Stomach (tissue), 4 donors: ENCODE measurements at regions not wholly inside any gene's neighbourhood (a gene's known extent, or its start where the extent isn't known, plus 50 kb on each side); places are given as distances from the start of the nearest gene placed in this dataset.

Source experiments
- EP300 ChIP-seq: sonication (generic); formaldehyde crosslinking; IDR thresholded peaks from one replicate; pipeline ENCODE4 v1.6.1; 2017; ENCODE audit warnings: antibody characterized with exemption
- POLR2AphosphoS5 ChIP-seq, 3 donors: sonication (generic); formaldehyde crosslinking; IDR thresholded peaks; one replicate each; pipeline ENCODE4 v1.6.1; 2016; ENCODE audit warnings: antibody characterized with exemption in 3 of 3
- TF ChIP-seq, protein P1 (sequence below), 7 experiments: fragments of 450-650 bp in 4 of 7; fragments of 200-600 bp in 3 of 7; sonication (generic) in 3 of 7; IDR thresholded peaks; one replicate each; pipeline ENCODE4 v1.5.1; 2016 to 2019; ENCODE audit warnings: antibody characterized with exemption in 7 of 7, control low read depth in 2 of 7, mild to moderate bottlenecking in 1 of 7

- TF ChIP-seq, protein P1, sequence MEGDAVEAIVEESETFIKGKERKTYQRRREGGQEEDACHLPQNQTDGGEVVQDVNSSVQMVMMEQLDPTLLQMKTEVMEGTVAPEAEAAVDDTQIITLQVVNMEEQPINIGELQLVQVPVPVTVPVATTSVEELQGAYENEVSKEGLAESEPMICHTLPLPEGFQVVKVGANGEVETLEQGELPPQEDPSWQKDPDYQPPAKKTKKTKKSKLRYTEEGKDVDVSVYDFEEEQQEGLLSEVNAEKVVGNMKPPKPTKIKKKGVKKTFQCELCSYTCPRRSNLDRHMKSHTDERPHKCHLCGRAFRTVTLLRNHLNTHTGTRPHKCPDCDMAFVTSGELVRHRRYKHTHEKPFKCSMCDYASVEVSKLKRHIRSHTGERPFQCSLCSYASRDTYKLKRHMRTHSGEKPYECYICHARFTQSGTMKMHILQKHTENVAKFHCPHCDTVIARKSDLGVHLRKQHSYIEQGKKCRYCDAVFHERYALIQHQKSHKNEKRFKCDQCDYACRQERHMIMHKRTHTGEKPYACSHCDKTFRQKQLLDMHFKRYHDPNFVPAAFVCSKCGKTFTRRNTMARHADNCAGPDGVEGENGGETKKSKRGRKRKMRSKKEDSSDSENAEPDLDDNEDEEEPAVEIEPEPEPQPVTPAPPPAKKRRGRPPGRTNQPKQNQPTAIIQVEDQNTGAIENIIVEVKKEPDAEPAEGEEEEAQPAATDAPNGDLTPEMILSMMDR (IDR thresholded peaks at IDR 0.05): no peak
- TF ChIP-seq EP300: no peak
- no peak for TF ChIP-seq POLR2AphosphoS5 (IDR thresholded peaks at IDR 0.05)
Observed at GRCh38 chr12:79997096-79997791, 62.3 kb upstream of the PPP1R12A start.
